GM12891 (cell line): ENCODE measurements at regions not wholly inside any gene's neighbourhood (a gene's known extent, or its start where the extent isn't known, plus 50 kb on each side); places are given as distances from the start of the nearest gene placed in this dataset.
"Not testable (repeated sequence)": the region's sequence is repeated elsewhere in the genome, so short reads cannot be mapped to it uniquely, and the experiment has no call there.

ENCODE experiments used
- POLR2A ChIP-seq: IDR thresholded peaks from 2 replicates; pipeline ENCODE4 v1.6.1; 2011; ENCODE audit warnings: low read depth, low read length, control low read depth
- POLR2AphosphoS5 ChIP-seq: IDR thresholded peaks from 2 replicates; pipeline ENCODE4 v1.6.1; 2011; ENCODE audit warnings: low read depth, low read length, control low read depth
- POU2F2 ChIP-seq: IDR thresholded peaks from 2 replicates; pipeline ENCODE4 v1.6.1; 2011; ENCODE audit warnings: low read depth, mild to moderate bottlenecking, control low read depth, low read length, moderate library complexity
- SPI1 ChIP-seq: IDR thresholded peaks from 2 replicates; pipeline ENCODE4 v1.6.1; 2011; ENCODE audit warnings: low read depth, low read length, control low read depth
- TAF1 ChIP-seq: IDR thresholded peaks from 2 replicates; pipeline ENCODE4 v1.6.1; 2011; ENCODE audit warnings: low read depth, low read length, control low read depth

- TF ChIP-seq POLR2A, POLR2AphosphoS5, TAF1, POU2F2, SPI1: not testable (repeated sequence)
Measured at GRCh38 chr4:18602610-18603009, 581.1 kb upstream of the LCORL start.
